Stimulated activated CD8-positive, alpha-beta memory T cell treated with anti-CD3 and anti-CD28 coated beads, Interleukin-4, amount 100 ng/mL, for 48 hours (primary cell): ENCODE measurements at regions not wholly inside any gene's neighbourhood (a gene's known extent, or its start where the extent isn't known, plus 50 kb on each side); places are given as distances from the start of the nearest gene placed in this dataset.
"Not testable (repeated sequence)": the region's sequence is repeated elsewhere in the genome, so short reads cannot be mapped to it uniquely, and the experiment has no call there.

Experiments
- DNase-seq: peaks from one replicate; pipeline ENCODE4 v3.0.0-alpha.2; 2020

DNA sequence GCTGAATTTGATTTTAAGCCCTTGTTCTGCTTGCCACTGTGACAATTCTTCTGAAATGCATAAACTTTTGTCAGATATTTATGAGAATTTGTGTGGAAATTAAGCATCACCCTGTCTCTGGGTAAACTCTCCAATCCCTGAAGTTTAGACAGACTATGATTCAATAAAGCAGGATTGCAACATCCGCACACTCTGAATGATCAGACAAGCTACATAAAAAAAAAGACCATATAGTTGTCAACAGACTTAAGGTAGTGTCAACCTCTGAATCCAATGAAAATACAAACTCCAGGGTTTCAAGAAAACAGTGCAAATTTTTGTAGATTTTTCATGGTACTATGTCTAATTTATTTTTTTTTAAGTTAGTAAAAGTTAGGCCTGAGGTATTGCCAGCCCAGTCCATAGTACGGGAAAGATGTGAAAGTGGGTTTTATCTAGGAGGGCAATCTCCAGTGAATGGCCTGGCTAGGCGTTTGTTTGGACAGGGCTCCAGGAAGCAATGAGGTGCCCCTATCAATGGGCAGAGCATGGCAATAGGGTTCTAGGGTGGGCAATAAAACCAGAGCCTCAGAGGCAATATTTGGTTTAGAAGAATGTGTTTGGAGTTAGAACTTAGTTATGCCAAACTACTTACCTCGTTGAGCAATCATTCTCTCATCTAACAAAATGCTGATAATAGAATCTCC, 762.6 kb upstream of the SEMA6A start:
- DNase-seq, result no peak

DNA sequence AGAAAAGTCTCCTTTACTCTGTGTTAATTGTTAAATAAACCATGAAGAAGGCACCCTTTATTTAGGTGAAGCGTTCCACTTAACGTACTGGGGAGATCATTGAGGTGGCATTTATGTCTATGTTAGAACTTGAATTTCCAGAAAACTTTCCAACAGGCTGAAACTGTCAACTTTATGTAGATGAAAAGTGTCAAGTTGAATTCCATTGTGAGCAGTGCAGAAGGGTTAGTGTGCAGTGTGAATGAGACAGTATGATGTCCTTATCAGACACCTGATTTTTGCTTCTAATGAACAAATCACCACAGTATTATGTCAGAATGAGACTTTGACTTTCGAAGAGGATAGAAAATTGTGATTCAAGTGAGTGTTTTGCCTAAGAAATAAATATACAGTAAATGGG, 761.6 kb upstream of the SEMA6A start:
- DNase-seq, result no peak

DNA sequence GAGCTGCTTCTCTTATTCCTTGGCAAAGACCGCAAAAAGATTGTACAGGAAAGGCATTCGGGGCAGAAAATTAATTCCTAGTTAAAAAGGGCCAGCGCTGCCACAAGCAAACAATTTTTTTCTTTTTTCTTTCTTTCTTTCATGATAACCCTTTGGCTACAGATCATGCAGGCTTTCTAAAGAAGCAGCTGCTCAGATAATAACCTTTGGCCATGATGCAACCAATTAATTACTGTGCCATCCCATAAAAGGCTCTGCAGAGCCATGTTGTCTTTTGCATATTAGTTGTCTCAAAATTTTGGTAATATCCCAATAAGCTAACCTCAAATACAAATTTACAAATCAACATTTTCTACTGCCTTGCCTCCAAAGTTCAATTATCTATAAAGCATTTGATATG, 758.4 kb upstream of the SEMA6A start:
- DNase-seq, result no peak

DNA sequence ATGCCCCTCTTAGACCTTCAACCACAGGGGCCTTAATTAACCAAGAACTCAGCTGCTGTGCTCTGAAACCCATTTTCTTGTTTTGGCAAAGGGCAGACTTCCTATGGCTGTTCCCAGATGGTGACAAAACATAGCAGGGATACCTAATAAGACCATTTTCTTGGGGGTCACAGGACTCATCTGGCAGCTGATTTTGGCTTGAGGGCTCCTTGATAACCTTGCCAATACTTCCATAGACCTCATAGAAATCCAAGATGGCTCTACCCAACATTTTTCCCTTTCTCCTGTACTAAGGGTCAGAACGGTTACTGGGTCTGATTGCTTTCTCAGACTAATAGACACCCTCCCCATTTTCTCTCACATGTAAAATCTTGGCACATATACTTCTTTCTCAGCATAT, 757.7 kb upstream of the SEMA6A start:
- DNase-seq, result no peak

DNA sequence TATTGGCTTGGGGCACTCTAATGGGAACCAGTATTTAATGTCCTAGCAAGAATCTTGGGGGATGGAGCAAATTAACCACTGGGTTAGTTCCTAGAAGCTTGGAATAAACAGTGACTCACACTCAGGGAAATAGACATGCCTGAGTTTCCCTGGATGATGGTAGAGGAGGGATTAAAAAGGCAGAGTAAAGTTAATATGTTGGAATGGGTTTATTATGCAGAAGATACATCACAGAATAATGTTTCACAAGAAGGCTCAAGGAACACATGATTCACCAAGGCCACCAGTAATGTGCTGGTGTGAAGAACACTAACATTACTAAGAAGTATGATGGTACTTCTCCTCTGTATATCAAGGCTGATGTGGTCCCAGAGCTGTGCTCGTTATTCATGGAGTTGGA, 752.9 kb upstream of the SEMA6A start:
- no peak for DNase-seq

DNA sequence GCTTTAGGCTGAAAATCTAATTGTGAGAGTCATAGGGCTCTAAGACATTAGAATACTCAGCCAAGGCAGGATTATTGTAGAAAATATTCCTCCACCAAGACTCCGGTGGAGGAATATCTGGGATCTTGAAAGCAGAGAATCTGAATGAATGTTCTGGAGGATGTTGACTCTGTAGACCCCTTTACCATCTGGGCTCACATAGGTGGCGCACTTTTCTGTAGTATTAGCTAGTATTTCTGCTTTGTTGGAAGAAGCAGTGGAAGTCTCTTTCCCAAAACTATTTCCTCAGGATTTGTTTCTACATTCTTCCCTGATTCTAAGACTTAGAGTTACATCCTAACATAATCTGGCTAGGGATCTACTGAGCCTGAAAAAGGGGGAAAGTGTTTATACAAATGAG, 752.4 kb upstream of the SEMA6A start:
- no peak for DNase-seq

DNA sequence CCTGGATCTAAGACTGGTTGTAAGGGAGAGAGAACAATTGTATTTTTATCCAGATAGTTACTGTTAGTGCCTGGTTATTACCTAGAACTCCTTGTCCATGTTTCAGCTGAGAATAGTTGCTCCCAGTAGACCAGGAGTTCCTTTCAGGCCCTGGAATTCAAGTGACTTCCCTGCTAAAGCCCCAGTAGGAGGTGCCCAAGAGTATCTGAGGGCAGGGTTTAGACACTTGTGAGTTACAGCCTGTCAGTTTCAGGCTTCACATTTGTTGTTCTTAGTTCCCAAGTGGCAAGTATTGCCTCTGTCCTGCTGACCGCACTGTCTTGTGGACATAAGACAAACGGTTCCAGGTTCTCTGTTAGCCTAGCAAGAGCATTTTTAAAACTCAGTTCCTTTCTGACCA, 743.9 kb upstream of the SEMA6A start:
- DNase-seq, result no peak

DNA sequence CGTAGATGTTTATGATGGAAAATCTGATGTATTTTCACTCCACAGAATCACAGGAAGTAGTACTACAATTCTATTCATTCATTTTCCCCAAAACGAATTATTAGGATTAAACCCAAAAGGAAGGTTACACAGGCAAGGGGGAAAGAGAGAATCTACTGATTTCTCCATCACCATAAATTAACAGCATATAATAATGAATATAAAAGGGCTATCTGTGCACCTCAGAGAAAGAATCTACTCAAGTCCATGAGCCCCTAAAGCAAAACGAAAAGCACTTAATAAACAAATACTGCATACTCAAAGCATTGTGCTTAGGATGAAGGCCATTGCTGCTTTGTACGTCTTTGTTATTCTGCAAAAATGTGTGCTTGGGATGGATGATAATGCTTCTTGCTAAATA, 740.5 kb upstream of the SEMA6A start:
- no peak for DNase-seq

DNA sequence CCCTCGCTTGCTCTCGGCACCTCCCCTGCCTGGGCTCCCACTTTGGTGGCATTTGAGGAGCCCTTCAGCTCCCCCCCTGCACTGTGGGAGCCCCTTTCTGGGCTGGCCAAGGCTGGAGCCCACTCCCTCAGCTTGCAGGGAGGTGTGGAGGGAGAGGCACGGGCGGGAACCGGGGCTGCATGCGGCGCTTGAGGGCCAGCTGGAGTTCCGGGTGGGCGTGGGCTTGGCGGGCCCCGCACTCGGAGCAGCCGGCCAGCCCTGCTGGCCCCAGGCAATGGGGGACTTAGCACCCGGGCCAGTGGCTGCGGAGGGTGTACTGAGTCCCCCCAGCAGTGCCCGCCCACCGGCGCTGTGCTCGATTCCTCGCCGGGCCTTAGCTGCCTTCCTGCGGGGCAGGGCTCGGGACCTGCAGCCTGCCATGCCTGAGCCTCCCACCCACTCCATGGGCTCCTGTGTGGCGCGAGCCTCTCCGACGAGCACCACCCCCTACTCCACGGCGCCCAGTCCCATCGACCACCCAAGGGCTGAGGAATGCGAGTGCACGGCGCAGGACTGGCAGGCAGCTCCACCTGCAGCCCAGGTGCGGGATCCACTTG, 730.0 kb upstream of the SEMA6A start:
- DNase-seq, result not testable (repeated sequence)

DNA sequence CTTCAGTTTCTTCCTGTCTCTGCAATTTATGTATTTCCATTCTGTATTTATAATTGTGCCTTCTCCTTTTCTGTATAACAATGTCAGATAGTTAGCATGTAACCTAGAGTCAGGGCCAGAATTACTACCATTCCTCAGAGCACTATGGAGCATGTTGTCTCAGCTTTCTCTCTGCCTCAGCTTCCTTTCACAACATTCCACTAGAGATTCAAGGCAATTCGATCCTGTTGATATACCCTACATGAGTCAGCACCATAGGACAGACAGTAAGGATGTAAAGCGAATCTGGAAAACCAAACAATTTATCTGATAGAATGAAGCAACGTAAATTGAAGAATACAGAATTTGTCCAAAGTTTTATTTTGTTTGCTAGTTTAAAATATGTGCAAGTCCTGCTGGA, 728.3 kb upstream of the SEMA6A start:
- DNase-seq, result no peak

DNA sequence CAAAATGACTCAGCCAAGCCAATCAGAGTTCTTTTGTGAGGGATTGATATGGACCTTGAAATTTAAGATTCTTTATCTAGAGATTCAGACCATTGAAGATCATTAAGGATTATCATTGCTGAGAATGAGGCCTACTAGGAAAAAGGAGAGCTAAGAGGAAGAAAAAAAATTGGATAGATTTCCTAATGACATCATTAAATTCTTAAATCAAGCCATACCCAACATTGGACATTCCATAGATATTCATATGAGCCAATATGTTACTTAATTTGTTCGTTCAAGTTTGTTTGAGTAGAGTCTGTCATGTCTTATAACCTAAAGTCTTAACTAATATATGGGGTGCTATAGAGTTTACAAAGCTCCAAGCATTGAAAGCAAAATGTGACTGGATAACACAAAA, 727.9 kb upstream of the SEMA6A start:
- no peak for DNase-seq

DNA sequence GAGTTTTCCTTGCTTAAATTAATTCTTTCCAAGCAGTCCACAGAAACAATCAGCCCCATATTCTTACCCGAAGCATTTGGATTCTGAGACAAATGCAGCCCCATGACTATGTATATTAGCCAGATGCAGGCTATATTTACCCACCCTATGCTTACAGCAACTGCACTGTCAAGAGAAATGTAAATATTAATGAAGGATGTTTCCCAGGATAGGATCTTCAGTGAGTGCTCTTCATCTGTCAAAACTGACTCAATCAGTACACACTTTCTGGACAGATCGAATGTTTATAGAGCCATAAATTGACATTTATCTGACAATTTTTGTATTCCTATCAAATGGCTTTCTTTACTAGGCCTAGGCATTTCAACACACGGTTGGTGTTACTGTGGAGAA, 725.3 kb upstream of the SEMA6A start:
- DNase-seq, result no peak

DNA sequence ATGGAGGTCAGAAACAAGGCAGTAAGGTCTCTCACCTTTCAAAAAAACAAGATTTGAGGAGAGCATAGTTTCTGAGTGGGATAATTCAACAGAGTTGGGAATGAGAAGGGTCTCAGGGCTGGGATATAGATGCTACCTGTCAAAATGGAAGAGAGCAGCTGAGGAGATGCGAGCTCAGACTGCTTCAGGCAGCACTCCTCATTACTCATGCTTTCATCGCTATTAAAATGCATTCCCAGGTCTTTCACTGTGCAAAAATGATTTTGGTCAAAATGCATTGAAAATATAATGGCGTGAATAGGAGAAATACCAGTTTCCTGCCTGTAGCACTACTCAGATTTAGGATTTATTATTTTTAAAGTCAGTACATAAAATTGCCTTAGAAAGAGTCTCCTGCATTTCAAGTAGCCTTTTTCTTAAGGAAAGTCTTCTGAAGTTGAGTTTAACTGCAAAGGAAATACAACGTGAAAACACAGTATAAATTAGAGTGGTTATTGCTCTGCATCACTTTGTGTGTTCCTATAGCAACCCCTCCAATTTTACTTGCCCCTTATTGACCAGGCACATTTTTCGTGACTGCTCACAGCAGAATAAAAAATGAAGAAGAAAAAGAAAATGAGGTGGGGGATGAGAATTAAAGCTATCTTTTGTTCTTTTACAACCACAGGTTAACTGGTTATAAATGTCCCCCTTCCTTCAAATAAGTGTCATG, 724.8 kb upstream of the SEMA6A start:
- no peak for DNase-seq

DNA sequence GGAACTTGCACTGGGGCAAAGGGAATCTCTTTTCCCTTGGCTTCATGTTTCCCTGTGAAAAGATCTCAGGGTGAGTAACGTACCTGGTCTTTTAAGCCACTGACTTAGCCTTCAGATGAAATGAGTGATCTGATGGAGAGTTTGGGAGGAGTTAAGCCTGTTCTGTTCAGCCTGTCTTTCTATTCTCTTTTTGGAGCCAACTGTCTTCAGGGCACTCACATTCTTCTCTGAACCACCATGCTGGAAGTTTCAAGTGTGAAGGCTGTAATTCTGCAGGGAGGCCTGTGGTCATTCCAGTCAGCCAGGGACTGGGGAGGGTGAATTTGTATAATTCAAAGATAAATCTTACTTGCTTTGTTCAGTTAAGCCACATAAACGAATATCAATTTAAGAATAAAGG, 722.2 kb upstream of the SEMA6A start:
- DNase-seq, result no peak

DNA sequence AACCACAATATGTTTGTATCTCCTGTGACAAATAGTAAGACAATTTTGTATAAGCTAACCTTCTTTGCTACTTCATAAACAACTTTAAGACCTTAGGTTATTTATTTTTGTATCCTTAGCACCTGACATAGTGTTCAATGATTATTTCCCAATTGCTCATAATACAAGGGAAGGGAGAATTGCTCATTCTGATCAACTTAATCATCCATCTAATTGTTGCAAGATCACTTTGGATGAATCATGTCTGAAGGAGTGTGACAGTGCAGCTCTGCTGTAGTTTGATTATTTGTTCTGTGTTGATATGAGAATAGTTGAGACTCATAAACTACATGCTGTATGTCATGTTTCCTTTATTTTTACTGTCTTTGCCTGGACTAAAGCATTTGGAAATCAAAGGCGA, 721.3 kb upstream of the SEMA6A start:
- no peak for DNase-seq

DNA sequence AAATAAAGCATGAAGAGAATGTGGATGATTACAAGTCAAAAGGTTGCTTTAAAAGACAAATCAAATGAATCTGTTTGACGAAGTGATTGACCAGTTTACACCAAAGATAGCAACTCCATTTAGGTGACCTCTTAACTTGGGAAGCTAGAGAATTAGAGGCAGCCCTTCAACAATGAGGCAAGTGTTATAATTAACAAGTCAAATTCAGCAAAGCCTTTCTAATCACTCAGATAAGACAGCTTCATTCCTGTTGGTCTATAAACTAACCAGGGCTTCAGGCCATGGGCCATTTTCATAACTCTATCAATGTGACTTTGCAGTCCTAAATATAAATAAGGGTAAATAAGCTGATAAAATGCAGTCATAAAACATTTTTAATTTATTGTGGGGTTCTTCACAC, 712.2 kb upstream of the SEMA6A start:
- no peak for DNase-seq

DNA sequence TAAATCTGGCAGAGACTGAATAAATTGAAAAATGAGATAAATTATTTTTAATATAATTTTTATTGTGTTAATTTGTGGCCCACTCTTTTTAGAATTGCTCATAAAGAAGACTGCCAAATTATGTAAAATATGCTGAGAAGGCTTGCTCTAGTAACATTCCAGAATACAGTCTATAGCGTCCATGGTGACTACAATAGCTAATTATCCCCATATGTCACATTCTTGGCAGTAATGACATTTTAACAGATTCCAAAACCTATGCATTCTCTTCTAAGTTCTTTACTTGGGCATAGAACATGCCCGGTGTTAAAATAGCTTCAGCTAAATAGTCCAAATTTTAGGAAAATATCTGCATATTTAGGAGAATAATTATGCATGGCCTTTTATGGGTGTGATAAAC, 697.0 kb upstream of the SEMA6A start:
- DNase-seq, result no peak

DNA sequence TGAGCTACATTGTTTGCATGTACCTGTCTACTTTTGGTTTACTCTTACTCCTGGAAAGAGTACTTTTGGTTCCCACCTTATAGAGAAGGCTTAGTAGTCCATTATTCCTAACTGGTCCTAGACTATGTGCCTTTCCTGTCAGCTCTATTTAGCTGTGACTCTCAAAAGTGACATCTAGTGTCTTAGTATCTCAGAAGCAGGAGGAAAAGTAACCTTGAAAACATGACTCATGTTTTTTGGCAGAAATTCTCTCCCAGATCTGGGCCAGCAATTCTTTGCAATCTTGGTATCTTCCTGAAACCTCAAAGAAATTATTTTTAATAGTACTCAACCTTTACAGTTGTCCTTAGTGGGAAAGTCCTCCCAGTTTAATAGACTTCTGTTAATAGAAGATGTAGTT, 691.7 kb upstream of the SEMA6A start:
- no peak for DNase-seq

DNA sequence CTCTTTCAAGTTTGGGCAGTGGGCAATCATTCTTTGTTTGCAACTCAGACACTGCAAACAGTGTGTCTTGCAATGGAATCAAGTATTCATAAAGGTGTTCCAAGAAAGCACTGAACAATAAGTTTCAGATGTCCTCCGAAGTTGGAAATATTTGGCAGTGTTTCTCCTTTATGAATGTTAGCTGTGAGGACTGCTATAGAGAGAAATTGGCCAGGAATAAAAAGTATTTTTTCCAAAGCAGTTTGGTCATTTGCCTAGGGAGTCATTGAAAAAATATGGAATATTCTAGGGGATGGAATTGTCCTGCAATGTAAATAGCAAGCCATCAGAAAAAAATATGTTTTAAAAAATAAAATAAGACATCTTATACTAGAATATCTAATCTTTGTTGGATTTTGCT, 688.6 kb upstream of the SEMA6A start:
- DNase-seq, result no peak

DNA sequence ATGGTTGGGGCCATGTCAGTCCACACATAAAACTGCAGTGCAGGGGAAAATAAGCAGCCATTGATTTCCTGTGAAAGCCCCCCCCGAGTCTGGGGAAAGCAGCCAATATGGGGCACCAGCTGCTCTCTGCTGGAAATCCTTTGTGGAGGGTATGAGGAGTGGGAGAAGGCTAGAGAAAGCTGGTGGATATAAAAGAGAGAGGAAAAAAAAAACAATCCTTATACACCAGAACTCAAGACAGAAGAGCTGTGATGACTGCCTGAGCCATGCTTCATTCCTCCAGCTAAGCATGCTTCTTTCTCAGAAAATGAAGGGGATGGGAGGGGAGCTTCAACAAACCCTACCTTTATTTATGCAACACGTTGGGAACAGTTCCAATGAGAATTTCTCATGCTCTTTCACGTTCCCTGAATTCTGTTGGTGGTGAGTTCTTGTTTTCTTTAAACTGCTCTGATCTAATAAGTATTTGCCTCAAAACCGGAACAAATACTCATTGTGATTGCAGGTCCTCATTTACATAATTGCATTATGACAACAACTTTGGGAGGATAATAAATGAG, 688.0 kb upstream of the SEMA6A start:
- no peak for DNase-seq

DNA sequence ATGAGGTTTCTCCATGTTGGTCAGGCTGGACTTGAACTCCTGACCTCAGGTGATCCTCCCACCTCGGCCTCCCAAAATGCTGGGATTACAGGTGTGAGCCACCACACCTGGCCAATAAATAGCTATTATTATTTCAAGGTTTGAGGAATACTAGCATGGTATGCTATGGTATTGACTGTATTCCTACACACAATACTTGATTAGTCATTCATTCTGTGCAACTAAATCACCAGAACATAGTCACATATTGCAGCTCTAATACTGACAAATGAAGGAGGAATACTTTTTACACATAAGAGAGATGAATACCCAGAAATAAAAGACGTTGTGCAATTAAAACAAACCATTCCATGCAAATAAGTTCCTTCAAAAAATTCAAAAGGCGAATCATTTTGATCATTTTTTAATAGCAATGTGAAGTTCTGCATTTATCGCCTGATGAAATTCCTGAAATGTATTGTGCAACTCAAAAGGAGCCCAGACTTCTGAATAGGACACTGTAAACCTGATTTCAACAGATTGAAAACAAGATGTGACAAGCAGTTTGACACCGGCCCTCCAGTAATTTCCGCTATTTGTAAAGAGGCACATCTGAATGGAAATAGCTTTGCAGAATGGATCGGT, 687.4 kb upstream of the SEMA6A start:
- DNase-seq, result no peak

DNA sequence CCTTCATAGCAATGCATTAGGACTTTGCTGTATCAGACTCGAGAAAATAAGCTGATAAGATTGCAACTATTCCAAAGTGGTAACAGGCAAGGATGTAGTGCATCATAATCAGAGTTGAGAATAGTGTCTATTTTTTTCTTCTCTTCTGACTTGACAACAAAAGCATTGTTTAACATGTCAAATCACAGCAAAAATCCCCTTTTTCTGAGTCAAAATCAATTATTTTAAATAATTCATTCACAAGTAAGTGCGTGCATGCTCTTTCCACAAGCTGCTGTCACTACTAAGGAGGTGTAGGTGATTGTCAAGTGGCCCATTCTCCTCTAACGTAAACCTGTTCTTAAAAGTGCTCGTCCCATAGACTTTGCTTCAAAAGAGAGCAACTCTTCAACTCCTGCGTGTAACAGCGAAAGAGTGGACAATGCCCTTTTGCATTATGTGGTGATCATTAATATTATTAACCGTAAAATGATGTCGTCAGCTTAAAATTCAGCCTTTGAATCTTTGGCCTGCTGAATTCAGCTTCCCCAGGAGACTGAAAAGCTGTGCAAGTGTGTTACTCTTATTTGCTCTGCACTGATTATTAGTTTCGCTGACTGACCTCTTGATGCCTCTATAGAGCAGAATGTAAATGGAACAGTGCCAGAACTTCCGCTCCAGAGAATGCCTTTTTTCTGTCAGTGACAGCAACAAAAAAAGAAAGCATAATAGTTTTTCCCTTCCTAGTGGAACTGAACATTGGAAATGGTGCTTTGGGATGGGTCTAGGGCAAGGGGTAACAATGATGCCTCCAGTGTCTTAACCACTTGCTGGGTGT, 680.8 kb upstream of the SEMA6A start:
- no peak for DNase-seq

DNA sequence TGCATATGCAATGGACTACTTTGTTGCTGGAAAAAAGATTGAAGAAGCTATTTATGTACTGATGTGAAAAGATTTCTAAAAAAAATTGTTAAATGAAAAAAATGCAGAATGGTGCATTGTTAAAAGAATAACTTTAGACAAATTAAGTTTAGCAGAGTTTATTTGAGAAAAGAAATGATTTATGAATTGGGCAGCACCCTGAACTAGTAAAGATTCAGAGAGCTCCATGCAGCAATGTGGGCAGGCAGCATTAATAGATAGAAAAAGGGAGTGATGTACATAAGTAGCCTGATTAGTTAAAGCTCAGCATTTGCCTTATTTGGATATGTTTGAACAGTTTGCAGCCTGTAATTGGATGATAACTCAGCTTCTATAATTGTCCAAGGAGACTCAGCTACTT, 677.9 kb upstream of the SEMA6A start:
- DNase-seq, result no peak
